ENCODE measurements at regions not wholly inside any gene's neighbourhood (a gene's known extent, or its start where the extent isn't known, plus 50 kb on each side); places are given as distances from the start of the nearest gene placed in this dataset.

DNA sequence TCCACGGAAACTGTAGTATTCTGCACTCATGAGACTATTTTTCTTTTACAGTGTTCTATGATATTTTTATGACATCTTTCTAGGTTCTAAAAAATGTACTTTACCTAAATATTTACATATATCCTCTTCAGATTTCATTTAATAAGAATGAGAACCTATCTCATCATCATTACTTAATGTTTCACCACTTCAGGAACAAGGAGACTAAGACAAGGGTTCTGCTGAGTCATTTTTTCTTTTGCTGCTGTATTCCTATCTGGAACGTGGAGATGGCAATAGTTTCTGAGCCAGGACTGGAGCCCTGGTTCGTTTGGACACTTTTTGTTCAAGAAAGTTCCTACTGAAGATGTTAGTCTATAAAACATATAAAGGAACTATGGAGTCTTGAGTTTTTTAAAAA, 258.2 kb upstream of the MAP3K1 start:
- DNase-seq (ENCODE audit: low spot score) = no peak

DNA sequence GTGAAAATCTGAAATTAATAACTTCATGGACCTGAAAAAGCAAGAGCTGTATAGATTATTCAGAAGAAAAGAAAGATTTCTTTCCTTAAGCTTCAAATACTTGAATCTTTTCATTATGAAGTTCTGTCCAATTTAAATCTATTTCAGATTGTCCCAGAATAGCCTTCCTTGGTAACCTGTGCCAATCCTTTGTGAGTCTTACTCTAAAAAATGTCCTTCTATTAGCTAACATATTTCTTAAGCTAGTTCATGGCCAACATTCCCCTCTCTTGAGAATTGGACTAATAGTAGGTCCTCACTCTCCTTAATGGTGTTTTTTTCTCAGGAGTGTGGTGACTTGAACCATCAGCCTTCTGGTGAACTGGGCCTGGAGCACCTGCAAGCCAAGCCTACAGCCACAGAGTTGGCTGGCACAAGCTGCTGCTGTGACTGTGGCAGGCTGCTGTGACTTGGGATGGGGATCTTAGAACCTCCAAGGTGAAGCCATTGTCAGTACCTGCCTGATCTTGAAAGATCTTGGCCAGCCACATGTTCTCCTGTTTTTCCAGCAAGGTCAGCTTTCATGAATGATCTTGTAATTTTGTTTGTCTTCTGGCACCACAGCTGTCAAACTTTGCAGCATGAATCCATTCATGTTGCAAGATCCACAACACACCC, 262.6 kb upstream of the MAP3K1 start:
- DNase-seq (ENCODE audit: low spot score) = no peak
- TF ChIP-seq, protein P1, sequence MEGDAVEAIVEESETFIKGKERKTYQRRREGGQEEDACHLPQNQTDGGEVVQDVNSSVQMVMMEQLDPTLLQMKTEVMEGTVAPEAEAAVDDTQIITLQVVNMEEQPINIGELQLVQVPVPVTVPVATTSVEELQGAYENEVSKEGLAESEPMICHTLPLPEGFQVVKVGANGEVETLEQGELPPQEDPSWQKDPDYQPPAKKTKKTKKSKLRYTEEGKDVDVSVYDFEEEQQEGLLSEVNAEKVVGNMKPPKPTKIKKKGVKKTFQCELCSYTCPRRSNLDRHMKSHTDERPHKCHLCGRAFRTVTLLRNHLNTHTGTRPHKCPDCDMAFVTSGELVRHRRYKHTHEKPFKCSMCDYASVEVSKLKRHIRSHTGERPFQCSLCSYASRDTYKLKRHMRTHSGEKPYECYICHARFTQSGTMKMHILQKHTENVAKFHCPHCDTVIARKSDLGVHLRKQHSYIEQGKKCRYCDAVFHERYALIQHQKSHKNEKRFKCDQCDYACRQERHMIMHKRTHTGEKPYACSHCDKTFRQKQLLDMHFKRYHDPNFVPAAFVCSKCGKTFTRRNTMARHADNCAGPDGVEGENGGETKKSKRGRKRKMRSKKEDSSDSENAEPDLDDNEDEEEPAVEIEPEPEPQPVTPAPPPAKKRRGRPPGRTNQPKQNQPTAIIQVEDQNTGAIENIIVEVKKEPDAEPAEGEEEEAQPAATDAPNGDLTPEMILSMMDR (IDR thresholded peaks at IDR 0.05; ENCODE audit: extremely low read depth, insufficient read depth, missing control alignments) = no peak
- in situ Hi-C loops (cut with MboI; ENCODE audit: low pct_unique_long_range_greater_than_20kb, low sequenced_read_pairs, unreplicated experiment) = no loop called here

More for the DNA sequence above, 258.2 kb upstream of the MAP3K1 start:
- TF ChIP-seq, protein P1 (IDR thresholded peaks at IDR 0.05; ENCODE audit: extremely low read depth, insufficient read depth, missing control alignments) = no peak
- in situ Hi-C loops (cut with MboI; ENCODE audit: low pct_unique_long_range_greater_than_20kb, low sequenced_read_pairs, unreplicated experiment) = no loop called here

DNA sequence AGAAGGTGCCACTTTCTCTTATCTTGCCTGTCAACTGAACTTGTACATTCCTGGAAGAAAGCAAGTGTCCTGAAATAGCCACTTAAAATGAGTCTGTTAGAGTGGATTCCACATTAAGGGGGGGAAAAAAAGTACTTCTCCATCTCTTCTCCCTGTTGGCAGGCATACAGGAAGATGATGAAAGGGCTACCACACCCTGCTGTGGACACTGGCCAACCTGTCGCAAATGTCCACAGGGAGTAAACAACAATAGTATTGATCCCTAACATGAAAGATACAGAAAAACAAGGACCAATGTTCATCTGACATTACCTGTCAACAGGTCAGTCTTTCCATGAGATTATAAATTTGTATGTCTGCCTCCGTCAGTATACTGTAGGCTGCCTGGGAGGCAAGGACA, 265.1 kb upstream of the MAP3K1 start:
- TF ChIP-seq, protein P1 (IDR thresholded peaks at IDR 0.05; ENCODE audit: extremely low read depth, insufficient read depth, missing control alignments) = no peak
- in situ Hi-C loops (cut with MboI; ENCODE audit: low pct_unique_long_range_greater_than_20kb, low sequenced_read_pairs, unreplicated experiment) = no loop called here
- no peak for DNase-seq (ENCODE audit: low spot score)

DNA sequence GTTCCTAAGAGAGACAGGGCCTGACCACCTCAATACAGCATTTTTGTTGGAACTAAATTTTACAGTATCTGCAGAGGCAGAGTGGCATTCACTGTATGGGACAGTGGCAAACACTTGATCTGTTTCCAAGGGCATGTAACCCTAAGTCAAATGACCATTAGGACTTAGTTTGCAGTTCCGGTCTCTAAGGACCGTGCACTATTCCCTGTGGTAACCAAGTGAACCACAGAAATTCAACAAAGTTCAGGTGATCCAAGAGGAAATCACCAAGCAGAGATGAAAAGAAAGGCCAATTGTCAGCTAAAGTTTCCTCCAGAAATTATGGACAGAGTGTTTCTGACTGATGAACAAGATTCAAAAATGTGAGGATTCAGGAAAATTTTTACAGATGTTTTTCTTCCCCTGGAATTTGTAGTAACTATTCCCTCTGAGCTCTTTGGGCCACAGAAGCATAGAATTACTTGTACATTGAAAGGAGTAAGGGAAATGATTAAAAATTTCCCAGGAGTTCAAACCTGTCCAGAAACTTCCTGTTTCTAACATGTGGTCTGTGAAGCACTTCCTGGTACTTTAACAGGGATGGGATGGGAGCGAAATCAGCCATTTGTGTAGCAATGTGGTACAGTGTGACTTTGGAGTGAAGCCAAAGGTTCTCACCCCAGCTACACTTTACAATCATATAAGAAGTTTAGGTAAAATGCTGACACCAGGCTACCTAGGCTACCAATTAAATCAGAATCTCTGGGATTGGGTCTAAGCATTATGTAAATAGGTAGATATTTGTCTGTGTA, 266.1 kb upstream of the MAP3K1 start:
- no peak for DNase-seq (ENCODE audit: low spot score)
- TF ChIP-seq, protein P1 (IDR thresholded peaks at IDR 0.05; ENCODE audit: extremely low read depth, insufficient read depth, missing control alignments) = no peak
- in situ Hi-C loops (cut with MboI; ENCODE audit: low pct_unique_long_range_greater_than_20kb, low sequenced_read_pairs, unreplicated experiment) = no loop called here

DNA sequence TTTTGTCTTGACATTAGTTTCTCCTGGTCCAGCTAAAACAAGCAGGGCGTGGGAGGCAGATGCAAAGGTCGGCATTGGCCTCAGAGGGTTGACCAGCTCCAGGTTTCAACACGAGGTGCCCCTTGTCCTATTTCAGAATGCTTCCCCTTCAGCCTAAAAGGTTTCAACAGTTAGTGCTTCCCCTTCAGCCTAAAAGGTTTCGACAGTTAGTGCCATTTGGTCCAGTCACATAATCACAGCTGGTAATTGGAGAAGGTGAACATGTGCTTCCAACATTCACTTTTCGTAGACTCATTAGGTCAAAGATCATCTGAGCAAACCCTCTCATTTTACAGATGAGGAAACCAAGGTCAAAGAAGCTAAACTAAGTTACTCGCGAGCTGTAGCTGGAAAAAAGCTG, 270.3 kb upstream of the MAP3K1 start:
- TF ChIP-seq, protein P1 (IDR thresholded peaks at IDR 0.05; ENCODE audit: extremely low read depth, insufficient read depth, missing control alignments) = no peak
- in situ Hi-C loops (cut with MboI; ENCODE audit: low pct_unique_long_range_greater_than_20kb, low sequenced_read_pairs, unreplicated experiment) = no loop called here
- no peak for DNase-seq (ENCODE audit: low spot score)

DNA sequence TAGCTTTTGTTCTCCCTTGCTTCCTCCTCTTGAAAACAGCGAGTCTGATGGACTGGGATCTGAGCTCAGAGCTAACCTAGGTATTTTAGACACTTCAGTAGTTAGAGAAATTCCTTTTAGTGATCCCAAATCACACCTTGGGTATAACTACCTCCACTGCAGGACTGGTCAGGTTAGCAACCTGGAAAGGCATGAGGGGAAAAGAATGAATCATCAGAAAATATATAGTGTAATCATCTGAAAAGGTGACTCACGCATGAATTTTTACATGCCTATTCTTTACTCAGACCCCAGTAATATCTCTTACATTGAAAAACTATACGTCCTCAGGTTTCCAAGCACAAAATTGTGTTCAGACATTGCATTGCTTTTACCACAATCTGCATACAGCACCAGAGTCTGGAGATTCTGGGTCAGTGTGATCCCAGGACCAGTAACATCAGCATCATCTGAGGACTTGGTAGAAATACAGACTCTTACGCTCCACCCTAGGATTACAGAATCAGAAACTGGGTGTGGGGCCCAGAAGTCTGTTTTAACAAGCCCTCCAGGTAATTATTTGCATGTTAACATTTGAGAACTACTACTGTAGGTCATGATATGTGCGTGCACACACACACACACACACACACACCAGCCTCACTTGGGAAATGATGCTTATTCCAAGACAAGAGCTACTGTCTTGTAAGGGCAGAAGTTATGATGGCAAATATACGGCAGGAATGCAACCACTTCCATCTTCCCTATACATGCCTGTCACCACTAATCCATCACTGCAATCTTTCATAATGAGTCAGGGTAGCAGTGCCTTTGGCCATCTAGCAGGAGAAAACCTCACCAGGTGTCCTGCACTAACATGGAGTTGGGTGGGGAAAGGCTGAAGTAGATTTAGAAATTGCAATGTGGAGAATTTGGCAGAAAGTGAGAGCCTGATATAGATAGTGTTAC, 271.6 kb upstream of the MAP3K1 start:
- in situ Hi-C loops (cut with MboI; ENCODE audit: low pct_unique_long_range_greater_than_20kb, low sequenced_read_pairs, unreplicated experiment) = no loop called here
- DNase-seq (ENCODE audit: low spot score) = no peak
- TF ChIP-seq, protein P1 (IDR thresholded peaks at IDR 0.05; ENCODE audit: extremely low read depth, insufficient read depth, missing control alignments) = no peak

Data from GM13977 (cell line).